ENCODE measurements at regions not wholly inside any gene's neighbourhood (a gene's known extent, or its start where the extent isn't known, plus 50 kb on each side); places are given as distances from the start of the nearest gene placed in this dataset.

GRCh38 chr15:58279654-58280053 lies 141.5 kb downstream of the AQP9 start:
- no peak for DNase-seq (ENCODE audit: low spot score)
- no peak overlapping the region for H3K27ac ChIP-seq
- no peak for TF ChIP-seq CTCF (IDR thresholded peaks at IDR 0.05)
- no peak overlapping the region for H3K4me3 ChIP-seq

- Histone ChIP-seq H3K27ac (no peak overlapping the region), H3K4me3 (no peak overlapping the region)
- DNase-seq (ENCODE audit: low spot score): no peak
- no peak for TF ChIP-seq CTCF (IDR thresholded peaks at IDR 0.05)
Observed at GRCh38 chr15:58282060-58282708, 144.0 kb downstream of the AQP9 start.

GRCh38 chr15:58283302-58283701 lies 145.1 kb downstream of the AQP9 start:
- TF ChIP-seq CTCF (IDR thresholded peaks at IDR 0.05): no peak
- Histone ChIP-seq H3K4me3 (no peak overlapping the region), H3K27ac (no peak overlapping the region)
- no peak for DNase-seq (ENCODE audit: low spot score)

GRCh38 chr15:58284293-58284692 lies 146.1 kb downstream of the AQP9 start:
- DNase-seq (ENCODE audit: low spot score): no peak
- Histone ChIP-seq H3K27ac (no peak overlapping the region), H3K4me3 (no peak overlapping the region)
- no peak for TF ChIP-seq CTCF (IDR thresholded peaks at IDR 0.05)

GRCh38 chr15:58285212-58285920 lies 146.4 kb upstream of the LIPC start:
- no peak for DNase-seq (ENCODE audit: low spot score)
- Histone ChIP-seq H3K27ac (no peak overlapping the region), H3K4me3 (no peak overlapping the region)
- TF ChIP-seq CTCF (IDR thresholded peaks at IDR 0.05): no peak

GRCh38 chr15:58285921-58286278 lies 145.9 kb upstream of the LIPC start:
- Histone ChIP-seq H3K4me3 (no peak overlapping the region), H3K27ac (no peak overlapping the region)
- TF ChIP-seq CTCF (IDR thresholded peaks at IDR 0.05): no peak
- no peak for DNase-seq (ENCODE audit: low spot score)

- TF ChIP-seq CTCF (IDR thresholded peaks at IDR 0.05): no peak
- Histone ChIP-seq H3K27ac (no peak overlapping the region), H3K4me3 (no peak overlapping the region)
- DNase-seq (ENCODE audit: low spot score): no peak
Observed at GRCh38 chr15:58286523-58286922, 145.3 kb upstream of the LIPC start.
